ENCODE measurements at regions not wholly inside any gene's neighbourhood (a gene's known extent, or its start where the extent isn't known, plus 50 kb on each side); places are given as distances from the start of the nearest gene placed in this dataset.

DNA sequence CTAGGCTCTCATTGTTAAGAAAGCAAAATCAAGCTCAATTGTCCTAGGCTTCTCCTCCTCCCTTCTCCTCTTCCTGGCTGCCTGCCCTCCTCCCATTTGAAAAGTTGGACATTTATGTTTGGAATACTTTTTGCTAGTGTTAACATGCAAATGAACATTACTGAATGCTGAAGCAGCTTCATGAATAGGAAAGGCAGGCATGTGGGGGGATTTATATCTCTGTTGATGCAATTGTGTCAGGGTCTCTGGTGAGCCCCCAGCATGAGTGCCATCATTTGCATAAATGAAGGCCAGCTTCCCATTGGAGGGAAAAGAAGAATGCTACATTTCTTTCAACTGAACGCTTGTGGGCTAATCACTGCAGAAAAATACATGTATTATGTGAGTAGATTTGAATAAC, 160.1 kb upstream of the NDST3 start:
- no peak for TF ChIP-seq RNF2 (IDR thresholded peaks at IDR 0.05; ENCODE audit: borderline replicate concordance, low read depth)
- no peak for TF ChIP-seq ZC3H11A (IDR thresholded peaks at IDR 0.05)
- TF ChIP-seq POLR2A (IDR thresholded peaks at IDR 0.05; ENCODE audit: low read length) = no peak
- TF ChIP-seq, protein P1, sequence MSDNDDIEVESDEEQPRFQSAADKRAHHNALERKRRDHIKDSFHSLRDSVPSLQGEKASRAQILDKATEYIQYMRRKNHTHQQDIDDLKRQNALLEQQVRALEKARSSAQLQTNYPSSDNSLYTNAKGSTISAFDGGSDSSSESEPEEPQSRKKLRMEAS (IDR thresholded peaks at IDR 0.05) = no peak
- TF ChIP-seq, protein P2, sequence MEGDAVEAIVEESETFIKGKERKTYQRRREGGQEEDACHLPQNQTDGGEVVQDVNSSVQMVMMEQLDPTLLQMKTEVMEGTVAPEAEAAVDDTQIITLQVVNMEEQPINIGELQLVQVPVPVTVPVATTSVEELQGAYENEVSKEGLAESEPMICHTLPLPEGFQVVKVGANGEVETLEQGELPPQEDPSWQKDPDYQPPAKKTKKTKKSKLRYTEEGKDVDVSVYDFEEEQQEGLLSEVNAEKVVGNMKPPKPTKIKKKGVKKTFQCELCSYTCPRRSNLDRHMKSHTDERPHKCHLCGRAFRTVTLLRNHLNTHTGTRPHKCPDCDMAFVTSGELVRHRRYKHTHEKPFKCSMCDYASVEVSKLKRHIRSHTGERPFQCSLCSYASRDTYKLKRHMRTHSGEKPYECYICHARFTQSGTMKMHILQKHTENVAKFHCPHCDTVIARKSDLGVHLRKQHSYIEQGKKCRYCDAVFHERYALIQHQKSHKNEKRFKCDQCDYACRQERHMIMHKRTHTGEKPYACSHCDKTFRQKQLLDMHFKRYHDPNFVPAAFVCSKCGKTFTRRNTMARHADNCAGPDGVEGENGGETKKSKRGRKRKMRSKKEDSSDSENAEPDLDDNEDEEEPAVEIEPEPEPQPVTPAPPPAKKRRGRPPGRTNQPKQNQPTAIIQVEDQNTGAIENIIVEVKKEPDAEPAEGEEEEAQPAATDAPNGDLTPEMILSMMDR (IDR thresholded peaks at IDR 0.05) = no peak
- TF ChIP-seq ZFP36 (IDR thresholded peaks at IDR 0.05; ENCODE audit: borderline replicate concordance, partially characterized antibody) = no peak
- no peak for TF ChIP-seq JUN (IDR thresholded peaks at IDR 0.05)
- no peak for TF ChIP-seq CHD4 (IDR thresholded peaks at IDR 0.05; ENCODE audit: borderline replicate concordance)
- TF ChIP-seq NR3C1 (IDR thresholded peaks at IDR 0.05) = no peak
- TF ChIP-seq POLR2AphosphoS2 (conservative IDR thresholded peaks at IDR 0.05; ENCODE audit: low read length) = no peak
- TF ChIP-seq SMC3 (IDR thresholded peaks at IDR 0.05) = no peak
- no peak for TF ChIP-seq RARB (CRISPR knock-in tag; IDR thresholded peaks at IDR 0.05)
- TF ChIP-seq TP53 (CRISPR knock-in tag; IDR thresholded peaks at IDR 0.05) = no peak
- no peak for TF ChIP-seq HOXA7 (CRISPR knock-in tag; IDR thresholded peaks at IDR 0.05)

All from A549 (cell line).